ENCODE measurements at regions not wholly inside any gene's neighbourhood (a gene's known extent, or its start where the extent isn't known, plus 50 kb on each side); places are given as distances from the start of the nearest gene placed in this dataset.

DNA sequence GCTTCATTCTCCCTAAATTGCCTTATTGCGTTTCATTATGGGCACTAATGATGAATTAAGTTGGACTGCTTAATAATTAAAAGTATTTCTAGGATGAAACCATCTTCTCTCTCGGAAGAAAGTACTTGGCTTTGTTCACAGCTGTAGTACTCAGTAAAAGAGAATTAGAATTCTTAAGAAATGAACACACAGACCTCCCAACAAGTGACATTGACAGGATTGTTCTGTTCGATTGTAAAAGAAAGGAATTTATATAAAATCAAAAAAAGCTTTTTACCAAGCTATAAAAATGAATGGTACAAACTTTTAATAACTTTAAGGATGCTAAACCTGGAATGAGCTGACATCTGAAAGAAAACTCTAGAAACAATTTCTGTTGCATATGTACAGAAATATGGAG, 416.4 kb upstream of the THRB start:
- H2AFZ ChIP-seq (ENCODE audit: low read depth, low read length), result no peak overlapping the region
- H3K79me2 ChIP-seq (replicated peaks; ENCODE audit: insufficient read depth, low read length), result no peaks in the 10 kb centered on the region
- H3K4me3 ChIP-seq (ENCODE audit: low read length), result no peak overlapping the region
- no peak overlapping the region for H3K27ac ChIP-seq (ENCODE audit: low read length)
- no peaks in the 10 kb centered on the region for H3K36me3 ChIP-seq (ENCODE audit: insufficient read depth, low read length)
- H3K9me2 ChIP-seq (ENCODE audit: insufficient read depth, low read length), result no peaks in the 10 kb centered on the region
- no peaks in the 10 kb centered on the region for H3F3A ChIP-seq (ENCODE audit: insufficient read depth, low read length, poor library complexity, severe bottlenecking)
- no peak overlapping the region for H3K9ac ChIP-seq (ENCODE audit: low read length)
- H3K27me3 ChIP-seq (ENCODE audit: insufficient read depth, low read depth, low read length), result no peaks in the 10 kb centered on the region
- no peaks in the 10 kb centered on the region for H4K20me1 ChIP-seq (ENCODE audit: insufficient read depth)
- H3K9me3 ChIP-seq (ENCODE audit: low read length), result peaks cover 4% of the 10 kb centered on the region
- TF ChIP-seq MXI1 (conservative IDR thresholded peaks at IDR 0.05; ENCODE audit: poor library complexity, severe bottlenecking) (no peak), TAF1 (IDR thresholded peaks at IDR 0.05; ENCODE audit: low read depth) (no peak), EZH2 (IDR thresholded peaks at IDR 0.05; ENCODE audit: borderline replicate concordance, insufficient read depth, low read length, poor library complexity, severe bottlenecking) (no peak), SMC3 (conservative IDR thresholded peaks at IDR 0.05; ENCODE audit: poor library complexity) (no peak), POLR2AphosphoS5 (IDR thresholded peaks at IDR 0.05) (no peak), EP300 (conservative IDR thresholded peaks at IDR 0.05; ENCODE audit: poor library complexity, severe bottlenecking) (no peak), RAD21 (conservative IDR thresholded peaks at IDR 0.05) (no peak)
- TF ChIP-seq, protein P1, sequence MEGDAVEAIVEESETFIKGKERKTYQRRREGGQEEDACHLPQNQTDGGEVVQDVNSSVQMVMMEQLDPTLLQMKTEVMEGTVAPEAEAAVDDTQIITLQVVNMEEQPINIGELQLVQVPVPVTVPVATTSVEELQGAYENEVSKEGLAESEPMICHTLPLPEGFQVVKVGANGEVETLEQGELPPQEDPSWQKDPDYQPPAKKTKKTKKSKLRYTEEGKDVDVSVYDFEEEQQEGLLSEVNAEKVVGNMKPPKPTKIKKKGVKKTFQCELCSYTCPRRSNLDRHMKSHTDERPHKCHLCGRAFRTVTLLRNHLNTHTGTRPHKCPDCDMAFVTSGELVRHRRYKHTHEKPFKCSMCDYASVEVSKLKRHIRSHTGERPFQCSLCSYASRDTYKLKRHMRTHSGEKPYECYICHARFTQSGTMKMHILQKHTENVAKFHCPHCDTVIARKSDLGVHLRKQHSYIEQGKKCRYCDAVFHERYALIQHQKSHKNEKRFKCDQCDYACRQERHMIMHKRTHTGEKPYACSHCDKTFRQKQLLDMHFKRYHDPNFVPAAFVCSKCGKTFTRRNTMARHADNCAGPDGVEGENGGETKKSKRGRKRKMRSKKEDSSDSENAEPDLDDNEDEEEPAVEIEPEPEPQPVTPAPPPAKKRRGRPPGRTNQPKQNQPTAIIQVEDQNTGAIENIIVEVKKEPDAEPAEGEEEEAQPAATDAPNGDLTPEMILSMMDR (IDR thresholded peaks at IDR 0.05; ENCODE audit: poor library complexity, severe bottlenecking), result no peak
- TF ChIP-seq, protein P2, sequence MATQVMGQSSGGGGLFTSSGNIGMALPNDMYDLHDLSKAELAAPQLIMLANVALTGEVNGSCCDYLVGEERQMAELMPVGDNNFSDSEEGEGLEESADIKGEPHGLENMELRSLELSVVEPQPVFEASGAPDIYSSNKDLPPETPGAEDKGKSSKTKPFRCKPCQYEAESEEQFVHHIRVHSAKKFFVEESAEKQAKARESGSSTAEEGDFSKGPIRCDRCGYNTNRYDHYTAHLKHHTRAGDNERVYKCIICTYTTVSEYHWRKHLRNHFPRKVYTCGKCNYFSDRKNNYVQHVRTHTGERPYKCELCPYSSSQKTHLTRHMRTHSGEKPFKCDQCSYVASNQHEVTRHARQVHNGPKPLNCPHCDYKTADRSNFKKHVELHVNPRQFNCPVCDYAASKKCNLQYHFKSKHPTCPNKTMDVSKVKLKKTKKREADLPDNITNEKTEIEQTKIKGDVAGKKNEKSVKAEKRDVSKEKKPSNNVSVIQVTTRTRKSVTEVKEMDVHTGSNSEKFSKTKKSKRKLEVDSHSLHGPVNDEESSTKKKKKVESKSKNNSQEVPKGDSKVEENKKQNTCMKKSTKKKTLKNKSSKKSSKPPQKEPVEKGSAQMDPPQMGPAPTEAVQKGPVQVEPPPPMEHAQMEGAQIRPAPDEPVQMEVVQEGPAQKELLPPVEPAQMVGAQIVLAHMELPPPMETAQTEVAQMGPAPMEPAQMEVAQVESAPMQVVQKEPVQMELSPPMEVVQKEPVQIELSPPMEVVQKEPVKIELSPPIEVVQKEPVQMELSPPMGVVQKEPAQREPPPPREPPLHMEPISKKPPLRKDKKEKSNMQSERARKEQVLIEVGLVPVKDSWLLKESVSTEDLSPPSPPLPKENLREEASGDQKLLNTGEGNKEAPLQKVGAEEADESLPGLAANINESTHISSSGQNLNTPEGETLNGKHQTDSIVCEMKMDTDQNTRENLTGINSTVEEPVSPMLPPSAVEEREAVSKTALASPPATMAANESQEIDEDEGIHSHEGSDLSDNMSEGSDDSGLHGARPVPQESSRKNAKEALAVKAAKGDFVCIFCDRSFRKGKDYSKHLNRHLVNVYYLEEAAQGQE (IDR thresholded peaks at IDR 0.05; ENCODE audit: borderline replicate concordance), result no peak
- no peak overlapping the region for H3K4me2 ChIP-seq (ENCODE audit: low read length)

DNA sequence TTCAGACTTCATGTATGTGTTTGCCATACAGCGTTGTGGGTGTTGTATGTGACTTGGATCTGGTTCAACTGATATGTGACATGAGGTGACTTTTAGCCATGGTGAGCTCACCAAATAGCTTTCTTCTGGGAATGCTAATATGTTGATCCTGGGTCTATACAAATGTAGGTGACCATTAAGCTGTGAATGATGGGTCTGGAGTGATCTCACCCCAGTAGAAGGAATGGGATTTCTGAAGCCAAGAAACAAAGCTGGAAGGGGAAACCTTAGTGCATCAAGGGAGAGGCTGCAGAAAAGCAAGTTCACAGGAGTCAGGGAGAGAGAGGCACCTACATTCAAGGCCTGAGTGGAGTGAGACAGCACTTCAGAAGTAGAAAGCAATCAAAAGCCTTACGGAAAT, 421.0 kb upstream of the THRB start:
- H3K9me3 ChIP-seq (ENCODE audit: low read length), result peaks cover 4% of the 10 kb centered on the region
- H3K27ac ChIP-seq (ENCODE audit: low read length), result no peak overlapping the region
- TF ChIP-seq, protein P1 (IDR thresholded peaks at IDR 0.05; ENCODE audit: poor library complexity, severe bottlenecking), result no peak
- no peak for TF ChIP-seq RAD21 (conservative IDR thresholded peaks at IDR 0.05)
- no peak for TF ChIP-seq EZH2 (IDR thresholded peaks at IDR 0.05; ENCODE audit: borderline replicate concordance, insufficient read depth, low read length, poor library complexity, severe bottlenecking)
- TF ChIP-seq, protein P2 (IDR thresholded peaks at IDR 0.05; ENCODE audit: borderline replicate concordance), result no peak
- no peak for TF ChIP-seq MXI1 (conservative IDR thresholded peaks at IDR 0.05; ENCODE audit: poor library complexity, severe bottlenecking)
- no peak for TF ChIP-seq SMC3 (conservative IDR thresholded peaks at IDR 0.05; ENCODE audit: poor library complexity)
- no peak for TF ChIP-seq EP300 (conservative IDR thresholded peaks at IDR 0.05; ENCODE audit: poor library complexity, severe bottlenecking)
- TF ChIP-seq TAF1 (IDR thresholded peaks at IDR 0.05; ENCODE audit: low read depth), result no peak
- TF ChIP-seq POLR2AphosphoS5 (IDR thresholded peaks at IDR 0.05), result no peak
- no peak overlapping the region for H3K4me3 ChIP-seq (ENCODE audit: low read length)
- no peaks in the 10 kb centered on the region for H3K27me3 ChIP-seq (ENCODE audit: insufficient read depth, low read depth, low read length)
- H3F3A ChIP-seq (ENCODE audit: insufficient read depth, low read length, poor library complexity, severe bottlenecking), result no peaks in the 10 kb centered on the region
- no peak overlapping the region for H3K9ac ChIP-seq (ENCODE audit: low read length)
- no peaks in the 10 kb centered on the region for H3K9me2 ChIP-seq (ENCODE audit: insufficient read depth, low read length)
- H3K4me2 ChIP-seq (ENCODE audit: low read length), result no peak overlapping the region
- H4K20me1 ChIP-seq (ENCODE audit: insufficient read depth), result no peaks in the 10 kb centered on the region
- H3K79me2 ChIP-seq (replicated peaks; ENCODE audit: insufficient read depth, low read length), result no peaks in the 10 kb centered on the region
- H2AFZ ChIP-seq (ENCODE audit: low read depth, low read length), result no peak overlapping the region
- no peaks in the 10 kb centered on the region for H3K36me3 ChIP-seq (ENCODE audit: insufficient read depth, low read length)
